Tibial nerve (tissue), 4 donors: ENCODE measurements at regions not wholly inside any gene's neighbourhood (a gene's known extent, or its start where the extent isn't known, plus 50 kb on each side); places are given as distances from the start of the nearest gene placed in this dataset.

ENCODE experiments used
- CTCF ChIP-seq, 5 experiments: fragments of 200-600 bp in 3 of 5; fragments of 450-650 bp in 2 of 5; sonication (generic) in 3 of 5; IDR thresholded peaks; one replicate each; pipeline ENCODE4 v1.5.1; 2016 to 2019; ENCODE audit warnings: antibody characterized with exemption in 5 of 5, mild to moderate bottlenecking in 3 of 5, moderate library complexity in 2 of 5
- EP300 ChIP-seq, 2 donors: sonication (generic); formaldehyde crosslinking; IDR thresholded peaks; one replicate each; pipeline ENCODE4 v1.6.1; 2017; ENCODE audit warnings: antibody characterized with exemption in 2 of 2, mild to moderate bottlenecking in 1 of 2
- POLR2A ChIP-seq, 2 donors: fragments of 450-650 bp; IDR thresholded peaks; one replicate each; pipeline ENCODE4 v1.6.1; 2017; ENCODE audit warnings: antibody characterized with exemption in 2 of 2, mild to moderate bottlenecking in 2 of 2, moderate library complexity in 2 of 2

GRCh38 chr2:172262486-172262885 lies 159.8 kb upstream of the DLX2 start:
- TF ChIP-seq CTCF (IDR thresholded peaks at IDR 0.05) (no peak), POLR2A (IDR thresholded peaks at IDR 0.05) (no peak), EP300 (IDR thresholded peaks at IDR 0.05) (no peak)
